ENCODE measurements at regions not wholly inside any gene's neighbourhood (a gene's known extent, or its start where the extent isn't known, plus 50 kb on each side); places are given as distances from the start of the nearest gene placed in this dataset.
"Not testable (repeated sequence)": the region's sequence is repeated elsewhere in the genome, so short reads cannot be mapped to it uniquely, and the experiment has no call there.

- no peak for DNase-seq
These were observed 100.2 kb downstream of the FBXO8 start for GRCh38 chr4:174183259-174183658.

- no peak for DNase-seq
These were observed 101.6 kb downstream of the FBXO8 start for GRCh38 chr4:174181827-174182226.

GRCh38 chr4:174177536-174177935 is 105.9 kb downstream of the FBXO8 start:
- no peak for DNase-seq

GRCh38 chr4:174175836-174176235 is 107.6 kb downstream of the FBXO8 start:
- DNase-seq = not testable (repeated sequence)

GRCh38 chr4:174173360-174173759 is 110.1 kb downstream of the FBXO8 start:
- no peak for DNase-seq

- no peak for DNase-seq
These were observed 111.2 kb downstream of the FBXO8 start for GRCh38 chr4:174172274-174172673.

GRCh38 chr4:174170906-174171305 is 112.6 kb downstream of the FBXO8 start:
- no peak for DNase-seq

- no peak for DNase-seq
These were observed 113.4 kb downstream of the FBXO8 start for GRCh38 chr4:174170091-174170490.

- DNase-seq = no peak
These were observed 126.3 kb downstream of the FBXO8 start for GRCh38 chr4:174157106-174157607.

GRCh38 chr4:174156239-174156826 is 127.1 kb downstream of the FBXO8 start:
- no peak for DNase-seq

- DNase-seq = no peak
These were observed 129.1 kb downstream of the FBXO8 start for GRCh38 chr4:174154215-174154854.

- DNase-seq = no peak
These were observed 130.6 kb downstream of the FBXO8 start for GRCh38 chr4:174152717-174153466.

GRCh38 chr4:174147863-174148262 is 135.6 kb downstream of the FBXO8 start:
- no peak for DNase-seq

- DNase-seq = no peak
These were observed 139.4 kb downstream of the FBXO8 start for GRCh38 chr4:174144106-174144505.

GRCh38 chr4:174141876-174142275 is 141.6 kb downstream of the FBXO8 start:
- DNase-seq = no peak

GRCh38 chr4:174138616-174139015 is 144.9 kb downstream of the FBXO8 start:
- no peak for DNase-seq

GRCh38 chr4:174137698-174138097 is 145.8 kb downstream of the FBXO8 start:
- DNase-seq = no peak

GRCh38 chr4:174135936-174136406 is 147.5 kb downstream of the FBXO8 start:
- DNase-seq = no peak

- DNase-seq = no peak
These were observed 147.9 kb downstream of the FBXO8 start for GRCh38 chr4:174135530-174135929.

GRCh38 chr4:174134361-174134760 is 149.1 kb downstream of the FBXO8 start:
- no peak for DNase-seq

- DNase-seq = no peak
These were observed 149.9 kb downstream of the FBXO8 start for GRCh38 chr4:174133551-174133950.

- no peak for DNase-seq
These were observed 151.6 kb downstream of the FBXO8 start for GRCh38 chr4:174131901-174132300.

GRCh38 chr4:174122705-174123104 is 160.8 kb downstream of the FBXO8 start:
- no peak for DNase-seq

Data from CD4-positive, alpha-beta T cell treated with Interferon gamma for 1 hour (primary cell).